ENCODE measurements at regions not wholly inside any gene's neighbourhood (a gene's known extent, or its start where the extent isn't known, plus 50 kb on each side); places are given as distances from the start of the nearest gene placed in this dataset.

DNA sequence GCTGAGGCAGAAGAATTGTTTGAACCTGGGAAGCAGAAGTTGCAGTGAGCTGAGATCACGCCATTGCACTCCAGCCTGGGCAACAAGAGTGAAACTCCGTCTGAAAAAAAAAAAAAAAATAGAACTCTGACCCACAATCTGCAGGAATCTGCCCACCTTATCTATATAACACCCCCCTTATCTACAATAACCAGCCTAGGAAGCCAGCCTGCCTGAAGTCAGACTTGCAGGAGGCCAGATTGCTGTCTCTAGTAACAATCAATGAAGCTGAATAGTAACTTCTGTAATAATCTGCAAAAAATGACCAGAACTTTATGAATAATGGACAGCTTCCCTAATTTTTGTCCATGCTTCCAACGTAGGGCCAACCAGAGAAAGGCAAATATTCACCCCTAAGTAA is 352.5 kb downstream of the CD83 start:
- no peak for DNase-seq
- ChIA-PET CTCF (interaction anchor here (1.9 kb wide), 1 partner anchor 22 kb away, joined by 5 read pairs; no protein-coding TSS in a partner anchor), POLR2A (no interaction called here)
- Mint-ChIP-seq H3K4me1 (ENCODE audit: low read depth) (no peaks in the 10 kb centered on the region), H3K9me3 (peaks cover 13% of the 10 kb centered on the region), H3K27me3 (no peaks in the 10 kb centered on the region), H3K4me3 (no peak overlapping the region), H3K27ac (no peak overlapping the region), H3K36me3 (ENCODE audit: low read depth) (no peaks in the 10 kb centered on the region)
- intact Hi-C loops (cut with micrococcal nuclease): no loop called here
- ATAC-seq: no peak
- no peak for TF ChIP-seq CTCF (IDR thresholded peaks at IDR 0.05)

DNA sequence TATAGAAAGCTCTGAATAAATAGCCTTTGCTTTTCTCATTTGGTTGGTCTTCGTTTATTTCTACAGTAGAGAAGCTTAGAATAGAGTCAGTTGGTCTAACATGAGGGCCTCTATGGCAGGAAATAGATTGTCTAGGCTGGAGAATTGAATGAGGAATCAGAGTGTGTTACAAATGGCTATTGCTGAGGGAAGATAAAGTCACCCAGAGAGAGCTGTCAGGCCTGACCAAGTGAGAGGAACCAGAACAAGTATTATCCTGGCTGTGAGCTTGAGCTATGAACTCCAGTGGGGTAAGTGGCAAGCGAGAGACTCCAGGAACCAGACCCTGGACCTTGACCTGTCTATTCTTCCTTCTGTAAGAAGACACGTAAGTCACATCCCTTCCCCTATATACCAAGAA is 353.1 kb downstream of the CD83 start:
- ATAC-seq: no peak
- no peak overlapping the region for H3K4me3 Mint-ChIP-seq
- intact Hi-C loops (cut with micrococcal nuclease): no loop called here
- DNase-seq: no peak
- TF ChIP-seq CTCF (IDR thresholded peaks at IDR 0.05): no peak
- POLR2A ChIA-PET: no interaction called here
- peaks cover 13% of the 10 kb centered on the region for H3K9me3 Mint-ChIP-seq
- no peak overlapping the region for H3K27ac Mint-ChIP-seq
- no peaks in the 10 kb centered on the region for H3K27me3 Mint-ChIP-seq
- no peaks in the 10 kb centered on the region for H3K36me3 Mint-ChIP-seq (ENCODE audit: low read depth)
- CTCF ChIA-PET: interaction anchor here (1.9 kb wide), 1 partner anchor 22 kb away, joined by 5 read pairs; no protein-coding TSS in a partner anchor
- H3K4me1 Mint-ChIP-seq (ENCODE audit: low read depth): no peaks in the 10 kb centered on the region

DNA sequence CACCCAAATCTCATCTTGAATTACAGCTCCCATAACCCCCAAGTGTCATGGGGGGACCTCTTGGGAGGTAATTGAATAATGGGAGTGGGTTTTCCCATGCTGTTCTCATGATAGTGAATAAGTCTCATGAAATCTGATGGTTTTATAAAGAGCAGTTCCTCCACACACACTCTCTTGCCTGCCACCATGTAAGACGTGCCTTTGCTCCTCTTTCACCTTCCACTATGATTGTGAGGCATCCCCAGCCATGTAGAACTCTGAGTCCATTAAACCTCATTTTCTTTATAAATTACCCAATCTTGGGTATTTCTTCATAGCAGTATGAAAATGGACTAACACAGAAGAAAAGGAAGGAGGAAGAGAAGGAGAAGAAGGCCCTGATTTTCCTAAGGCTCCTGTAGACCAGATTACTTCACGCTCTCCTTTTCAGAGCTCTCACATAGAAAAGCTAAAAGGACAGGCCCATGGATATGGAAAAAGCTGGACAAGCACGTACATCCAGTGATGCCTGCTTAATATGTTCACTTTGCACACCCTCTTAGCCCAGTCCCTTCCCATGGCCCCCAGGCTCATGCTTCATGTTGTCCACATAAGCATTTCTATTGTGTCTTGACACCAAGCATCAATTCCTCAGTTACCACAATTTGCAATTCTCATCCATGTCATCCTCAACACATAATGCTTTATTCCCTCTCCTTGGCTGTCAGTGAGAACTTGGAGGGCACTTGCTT is 354.8 kb downstream of the CD83 start:
- intact Hi-C loops (cut with micrococcal nuclease): no loop called here
- Mint-ChIP-seq H3K4me3 (no peak overlapping the region), H3K9me3 (peaks cover 13% of the 10 kb centered on the region), H3K36me3 (ENCODE audit: low read depth) (no peaks in the 10 kb centered on the region), H3K27ac (no peak overlapping the region), H3K4me1 (ENCODE audit: low read depth) (no peaks in the 10 kb centered on the region), H3K27me3 (no peaks in the 10 kb centered on the region)
- TF ChIP-seq CTCF (IDR thresholded peaks at IDR 0.05): no peak
- POLR2A ChIA-PET: no interaction called here
- ATAC-seq: no peak
- no peak for DNase-seq
- CTCF ChIA-PET: interaction anchor here (0.7 kb wide), 1 partner anchor 10 kb away, joined by 3 read pairs; no protein-coding TSS in a partner anchor

DNA sequence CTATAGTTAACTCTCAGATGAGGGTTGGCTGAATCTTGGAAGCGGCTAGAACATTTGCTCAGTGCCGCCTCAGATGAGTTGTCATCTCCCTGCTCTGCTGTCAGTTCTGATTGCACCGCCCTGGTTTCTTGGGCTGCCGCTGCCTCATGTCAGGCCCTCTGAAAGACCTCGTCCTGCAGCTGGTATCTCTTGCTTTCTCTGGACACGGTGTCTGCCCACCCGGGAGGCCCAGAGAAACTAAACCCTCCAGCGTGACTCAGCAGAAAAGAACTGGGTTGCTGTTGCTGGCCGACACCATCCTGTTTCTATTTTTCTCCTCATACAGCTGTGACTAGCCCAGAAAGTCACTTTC is 355.4 kb downstream of the CD83 start:
- Mint-ChIP-seq H3K27me3 (no peaks in the 10 kb centered on the region), H3K9me3 (peaks cover 13% of the 10 kb centered on the region), H3K4me1 (ENCODE audit: low read depth) (no peaks in the 10 kb centered on the region), H3K4me3 (no peak overlapping the region), H3K36me3 (ENCODE audit: low read depth) (no peaks in the 10 kb centered on the region), H3K27ac (no peak overlapping the region)
- ATAC-seq (no peak), DNase-seq (no peak)
- ChIA-PET POLR2A (no interaction called here), CTCF (interaction anchor here (0.7 kb wide), 1 partner anchor 11 kb away, joined by 3 read pairs; no protein-coding TSS in a partner anchor)
- intact Hi-C loops (cut with micrococcal nuclease): no loop called here
- no peak for TF ChIP-seq CTCF (IDR thresholded peaks at IDR 0.05)

- no peaks in the 10 kb centered on the region for H3K27me3 Mint-ChIP-seq
- ChIA-PET POLR2A (no interaction called here), CTCF (no interaction called here)
- no peaks in the 10 kb centered on the region for H3K9me3 Mint-ChIP-seq
- intact Hi-C loops (cut with micrococcal nuclease): no loop called here
- no peak overlapping the region for H3K27ac Mint-ChIP-seq
- H3K36me3 Mint-ChIP-seq (ENCODE audit: low read depth): no peaks in the 10 kb centered on the region
- H3K4me3 Mint-ChIP-seq: no peak overlapping the region
- peak; percentile 17 for ATAC-seq
- TF ChIP-seq CTCF (IDR thresholded peaks at IDR 0.05): no peak
- no peaks in the 10 kb centered on the region for H3K4me1 Mint-ChIP-seq (ENCODE audit: low read depth)
- no peak for DNase-seq
These were observed 357.2 kb downstream of the CD83 start for GRCh38 chr6:14474816-14475215.
